ENCODE measurements at regions not wholly inside any gene's neighbourhood (a gene's known extent, or its start where the extent isn't known, plus 50 kb on each side); places are given as distances from the start of the nearest gene placed in this dataset.

DNA sequence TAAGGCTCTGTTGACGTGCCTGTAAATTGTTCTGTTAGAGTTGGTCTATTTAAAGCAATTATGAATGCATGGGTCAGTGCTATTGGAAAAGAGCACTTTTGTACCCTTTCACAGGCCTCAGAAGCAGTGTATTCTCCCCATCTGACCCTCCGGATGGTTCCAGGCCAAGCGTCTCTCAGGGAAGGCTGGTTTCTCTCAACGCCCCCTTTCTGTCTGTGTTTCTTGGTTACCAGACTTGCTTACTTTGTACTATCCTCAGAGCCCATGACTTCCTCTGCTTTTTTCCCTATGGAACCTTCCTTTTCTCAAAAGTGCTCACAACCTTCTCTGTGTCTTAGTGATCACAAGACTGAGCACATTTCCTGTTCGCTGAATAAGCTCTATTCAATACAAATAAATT lies 559.3 kb upstream of the ZFP42 start:
- DNase-seq: no peak

DNA sequence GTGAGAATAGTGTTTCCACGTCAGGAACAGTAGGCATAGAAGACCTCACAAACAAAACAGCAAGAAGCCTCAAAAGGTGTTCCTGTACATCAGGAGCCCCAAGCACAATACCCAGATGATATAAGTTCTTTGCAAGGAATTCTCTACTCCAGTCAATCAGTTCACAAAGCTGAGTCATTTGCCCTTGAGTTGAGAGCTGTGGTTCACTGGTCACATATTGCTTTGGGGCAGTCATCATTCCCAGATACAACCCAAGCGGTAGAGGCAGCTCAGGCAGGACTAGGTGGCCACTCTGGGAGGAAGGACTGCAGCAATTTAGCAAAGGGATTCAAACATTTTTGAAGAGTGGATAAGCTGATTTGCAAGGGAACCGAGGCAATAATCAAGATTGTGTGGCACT lies 551.5 kb upstream of the ZFP42 start:
- DNase-seq: no peak

DNA sequence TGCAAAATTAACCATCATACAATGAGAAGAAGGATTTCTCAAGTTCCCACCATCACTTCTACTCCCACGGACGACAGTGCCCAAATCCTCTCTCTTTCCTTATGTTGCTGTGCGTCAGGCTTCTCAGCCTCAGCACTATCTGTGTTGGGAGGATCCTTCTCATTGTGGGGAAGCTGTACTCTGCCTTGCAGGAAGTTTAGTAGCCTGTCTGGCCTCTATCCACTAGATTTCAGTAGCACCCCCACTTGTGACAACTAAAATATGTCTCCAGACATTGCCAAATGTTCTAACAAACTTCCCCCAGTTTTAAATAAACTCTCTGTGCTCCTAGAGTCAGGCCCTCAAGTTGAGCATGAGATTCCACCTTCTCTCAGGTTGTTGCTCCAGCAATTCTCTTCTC lies 545.9 kb upstream of the ZFP42 start:
- DNase-seq: no peak

DNA sequence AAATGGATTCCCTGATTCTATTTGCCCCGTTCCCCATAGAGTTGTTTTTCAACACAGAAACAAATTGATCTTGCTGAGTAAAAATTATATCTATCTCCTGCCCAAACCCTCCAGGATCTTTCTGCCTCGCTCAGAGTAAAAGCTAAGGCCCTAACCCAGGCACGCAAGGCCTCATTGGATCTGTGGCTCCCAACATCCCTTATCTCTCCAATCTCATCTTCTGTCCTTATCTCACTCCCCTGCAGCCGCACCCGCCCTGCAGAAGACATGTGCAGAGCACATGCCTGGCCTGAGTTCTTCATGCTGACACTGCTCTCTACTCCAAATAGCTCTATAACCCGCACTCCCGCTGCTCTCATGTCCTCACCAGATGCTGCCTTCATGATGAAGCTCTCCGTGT lies 543.8 kb upstream of the ZFP42 start:
- DNase-seq: no peak

DNA sequence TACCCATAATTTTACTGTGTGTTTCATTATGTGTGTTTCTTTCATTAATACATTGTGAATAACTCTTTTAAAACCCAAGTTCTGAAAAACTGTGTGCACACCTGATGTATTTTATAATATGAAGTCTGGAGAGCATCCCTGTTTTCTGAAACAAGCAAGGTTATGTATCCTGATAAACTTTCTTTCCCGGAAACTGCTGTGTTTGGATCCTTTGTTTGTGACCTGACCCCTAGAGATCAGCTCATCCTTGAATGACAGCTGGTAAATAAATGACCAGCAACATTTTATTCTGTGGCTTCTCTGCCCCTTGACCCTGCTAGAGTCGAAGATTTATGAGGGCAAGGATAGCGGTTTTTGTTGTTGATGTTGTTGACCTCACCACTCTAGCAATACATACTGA lies 535.6 kb upstream of the ZFP42 start:
- DNase-seq: no peak

DNA sequence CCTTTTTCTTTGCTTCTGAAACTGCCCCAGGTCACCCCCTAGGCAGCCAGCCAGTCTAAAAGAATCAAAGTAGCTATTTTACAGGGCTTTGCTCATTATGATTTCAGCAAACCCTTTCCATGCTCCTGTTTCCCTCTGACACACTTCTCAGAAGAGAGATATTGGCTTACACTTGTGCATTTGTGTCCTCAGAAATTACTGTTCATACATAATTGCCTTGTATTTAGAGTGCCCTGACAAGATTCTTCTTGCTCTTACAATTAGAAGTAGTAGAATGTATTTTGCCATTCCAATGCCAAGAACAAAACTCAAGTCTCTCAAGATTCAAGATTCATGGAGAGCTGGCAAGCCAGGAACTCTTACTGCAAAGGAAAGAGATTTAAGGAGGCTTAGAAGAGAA lies 531.0 kb upstream of the ZFP42 start:
- DNase-seq: no peak

DNA sequence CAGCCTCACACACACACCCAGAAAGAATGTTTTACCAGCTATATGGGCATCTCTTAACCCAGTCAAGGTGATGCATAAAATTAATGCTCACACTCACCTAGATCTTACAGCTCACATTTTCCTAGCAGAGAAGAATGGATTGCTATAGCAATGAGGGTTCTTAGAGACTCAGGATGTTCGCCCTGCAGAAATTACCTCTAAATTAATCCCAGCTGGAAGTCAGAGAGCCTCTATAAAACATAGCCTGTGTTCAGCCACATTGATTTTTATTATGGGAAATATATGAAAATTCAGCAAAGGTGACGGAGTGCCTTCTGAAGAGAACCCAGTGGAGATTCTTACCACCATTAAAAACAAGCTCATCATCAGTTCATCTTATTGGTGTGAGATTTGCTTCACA lies 528.3 kb upstream of the ZFP42 start:
- no peak for DNase-seq

DNA sequence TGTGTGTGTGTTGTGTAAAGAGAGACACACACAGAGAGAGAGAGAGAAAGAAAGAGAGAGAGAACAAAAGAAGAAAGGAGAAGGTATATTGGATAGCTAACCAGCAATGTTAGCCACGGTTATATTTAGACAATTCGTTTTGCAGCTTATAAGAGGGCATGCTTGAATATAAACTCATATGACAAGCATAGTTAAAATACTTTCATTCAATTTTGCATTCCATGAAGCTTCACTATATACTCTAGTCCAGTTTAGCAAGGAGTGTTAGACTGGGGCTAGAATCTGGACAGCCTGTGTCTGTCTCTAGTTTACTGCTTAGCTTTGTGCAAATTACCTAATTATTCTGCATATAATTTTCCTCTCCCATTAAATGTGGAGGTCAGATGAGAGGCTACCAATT lies 525.9 kb upstream of the ZFP42 start:
- DNase-seq: no peak

DNA sequence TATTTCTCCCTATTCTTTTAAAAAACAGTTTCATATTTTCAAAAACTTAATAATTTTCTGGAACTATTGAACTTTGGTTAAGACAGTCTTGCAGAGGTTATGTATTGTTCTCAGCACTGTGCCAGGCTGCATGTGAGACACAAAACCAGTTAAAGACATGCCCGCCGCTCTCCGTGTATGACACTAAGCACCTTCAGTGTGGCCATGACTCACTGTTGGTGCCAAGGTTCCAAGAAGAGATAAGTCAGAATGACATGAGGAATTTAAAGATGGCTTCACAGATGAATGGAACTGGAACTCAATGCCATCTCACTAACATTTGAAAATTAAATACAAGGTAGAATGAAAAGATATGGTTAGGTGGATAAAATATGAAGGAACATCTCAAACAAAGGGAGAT lies 525.5 kb upstream of the ZFP42 start:
- DNase-seq: no peak

DNA sequence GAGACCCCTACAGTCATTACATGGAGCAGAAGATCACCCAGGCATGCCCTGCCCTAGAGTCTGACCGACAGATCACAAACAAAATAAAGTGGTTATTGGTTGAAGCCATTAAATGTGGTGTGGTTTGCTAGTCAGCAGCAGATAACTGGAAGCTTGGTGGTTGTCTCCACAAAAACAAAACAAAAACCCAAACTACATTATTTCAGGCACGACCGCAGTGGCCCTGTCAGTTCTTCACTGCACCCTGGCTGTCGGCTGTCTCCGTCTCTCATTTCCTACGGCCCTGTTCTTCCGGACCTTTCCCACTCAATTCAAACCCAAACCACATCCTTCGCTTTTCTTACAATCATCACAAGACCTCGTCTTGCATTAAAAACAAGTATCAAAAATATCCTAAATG lies 521.3 kb upstream of the ZFP42 start:
- no peak for DNase-seq

DNA sequence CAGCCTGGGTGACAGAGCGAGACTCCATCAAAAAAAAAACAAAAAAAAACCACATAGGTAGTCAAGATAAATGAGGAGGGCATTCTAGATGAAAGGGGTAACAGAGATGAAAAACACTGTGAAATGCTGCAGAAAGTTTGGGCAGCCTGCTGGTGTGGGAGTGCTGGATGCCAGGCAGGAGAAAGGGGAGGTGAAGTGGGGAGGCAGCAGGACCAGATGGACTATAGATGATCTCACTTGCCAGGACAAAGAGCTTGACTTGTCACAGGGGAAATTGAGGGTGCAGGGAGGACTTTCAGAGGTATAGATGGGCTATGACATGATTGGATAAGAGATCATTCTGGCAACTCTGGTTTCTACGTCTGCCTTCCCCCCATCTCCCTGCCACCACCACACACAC lies 519.7 kb upstream of the ZFP42 start:
- DNase-seq: no peak

DNA sequence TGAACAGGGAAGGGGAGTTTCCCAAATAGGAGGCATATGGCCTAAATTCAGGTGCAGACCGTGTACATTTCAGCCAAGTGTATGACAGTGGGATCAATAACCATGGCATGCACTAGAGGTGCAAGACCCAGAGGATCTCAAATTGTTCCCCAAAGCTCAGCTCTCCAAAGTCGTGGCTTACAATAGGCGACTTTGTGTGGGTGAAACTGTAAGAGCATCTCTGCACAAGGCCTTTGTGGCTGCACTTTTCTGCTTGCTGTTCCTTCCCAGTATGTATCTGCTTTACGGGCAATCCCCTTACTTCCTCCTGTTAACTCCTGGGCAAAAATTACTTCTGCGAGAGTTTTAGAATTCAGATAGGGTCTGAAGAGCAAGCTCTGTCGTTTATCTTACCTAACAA lies 518.3 kb upstream of the ZFP42 start:
- DNase-seq: no peak

DNA sequence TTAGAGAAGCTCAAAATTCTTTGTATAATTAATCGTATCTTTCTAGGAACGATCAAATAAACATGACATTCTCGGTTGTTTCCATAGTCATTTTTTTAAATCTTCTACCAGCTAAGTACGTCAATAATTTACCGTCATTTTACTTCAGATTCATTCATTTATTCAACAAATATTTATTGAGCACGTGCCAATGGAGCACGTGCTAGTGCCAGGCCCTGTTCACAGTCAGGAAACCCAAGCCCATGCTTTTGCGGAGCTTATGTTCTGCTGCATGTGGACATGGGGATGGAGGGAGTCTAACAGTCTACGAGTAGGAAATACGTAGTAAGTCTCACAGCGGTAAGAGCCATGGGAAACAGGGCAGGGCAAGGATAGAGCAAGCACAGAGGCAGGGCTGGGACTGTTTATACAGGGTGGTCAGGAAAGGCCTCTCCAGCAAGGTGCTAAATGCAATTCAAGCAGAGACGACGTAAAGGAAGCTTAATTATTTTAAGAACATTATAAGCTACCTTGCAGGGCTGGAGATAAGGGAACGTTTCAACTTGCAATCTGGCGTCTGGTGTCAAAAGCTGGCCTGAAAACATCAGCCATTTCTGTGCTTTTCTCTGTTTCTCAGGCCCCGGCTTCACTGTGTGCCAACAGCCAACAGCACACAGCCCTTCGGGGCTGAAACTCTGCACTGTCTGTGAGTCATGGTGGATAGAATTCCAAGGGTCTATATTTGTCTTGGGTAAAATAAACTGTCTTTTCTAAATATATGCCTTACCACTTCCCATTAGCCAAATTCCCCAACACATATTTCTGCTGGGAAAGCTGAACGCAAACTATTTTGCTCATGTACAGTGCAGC lies 517.1 kb upstream of the ZFP42 start:
- DNase-seq: no peak

DNA sequence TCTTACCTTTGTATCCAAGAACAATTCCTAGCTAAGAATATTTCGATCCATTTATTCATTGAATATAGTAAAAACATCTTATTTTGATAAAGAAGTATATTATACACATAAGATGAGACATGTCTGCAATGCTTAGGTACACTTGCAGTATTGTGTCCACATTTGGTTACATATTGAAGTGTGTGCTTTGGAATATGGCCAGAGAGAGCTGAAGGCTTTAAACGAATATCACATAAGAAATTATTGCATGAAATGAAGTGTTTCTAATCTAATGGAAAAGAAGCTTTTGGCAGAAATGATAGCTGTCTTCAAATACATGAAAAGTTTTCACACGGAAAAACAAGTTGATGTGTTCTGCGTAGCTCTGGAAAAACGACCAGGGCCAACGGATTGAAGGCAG lies 516.1 kb upstream of the ZFP42 start:
- DNase-seq: no peak

DNA sequence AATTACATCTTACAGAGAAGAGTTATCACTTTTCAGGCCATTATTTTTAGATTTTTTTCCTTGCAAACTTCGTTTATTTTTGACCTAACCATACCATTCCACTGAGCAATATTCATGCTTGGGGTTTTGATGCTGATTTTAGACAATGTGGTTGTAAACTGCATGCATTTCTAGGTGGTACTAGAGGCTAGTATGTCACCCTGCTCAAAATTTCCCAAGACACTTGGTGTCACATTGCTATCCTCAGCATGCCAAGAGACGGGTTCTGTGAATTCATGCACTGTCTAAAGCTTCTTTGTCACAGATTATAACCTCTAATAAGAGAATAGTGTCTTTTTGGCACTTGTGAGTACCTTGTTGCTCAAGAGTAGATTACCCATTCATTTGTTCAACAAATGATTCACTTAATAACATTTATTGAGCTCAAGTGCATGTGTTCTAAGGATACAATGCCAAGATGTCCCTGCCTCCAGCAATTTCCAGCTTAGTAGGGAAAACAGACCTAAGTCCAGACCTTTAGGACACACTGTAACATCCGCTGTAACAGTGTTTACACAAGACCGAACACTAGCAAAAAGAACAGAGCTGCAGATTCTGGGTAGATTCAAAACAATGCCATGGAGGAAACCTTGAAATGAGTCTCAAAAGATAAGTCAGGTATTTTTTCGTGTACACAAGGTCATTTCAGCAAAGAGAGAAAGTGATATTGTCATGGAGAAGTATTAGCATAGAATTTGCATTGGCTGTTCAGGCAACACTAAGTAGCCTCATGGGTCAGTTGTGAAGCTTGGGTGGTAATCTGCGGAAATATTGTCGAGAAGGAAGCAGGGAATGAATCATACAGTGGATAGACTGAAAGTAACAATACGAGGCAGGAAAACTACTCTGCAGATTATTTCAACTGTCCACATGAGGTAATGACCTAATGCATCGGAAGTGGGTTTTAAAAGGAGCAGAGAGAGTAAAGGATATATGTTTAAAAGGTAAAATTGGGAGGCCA lies 515.1 kb upstream of the ZFP42 start:
- no peak for DNase-seq

DNA sequence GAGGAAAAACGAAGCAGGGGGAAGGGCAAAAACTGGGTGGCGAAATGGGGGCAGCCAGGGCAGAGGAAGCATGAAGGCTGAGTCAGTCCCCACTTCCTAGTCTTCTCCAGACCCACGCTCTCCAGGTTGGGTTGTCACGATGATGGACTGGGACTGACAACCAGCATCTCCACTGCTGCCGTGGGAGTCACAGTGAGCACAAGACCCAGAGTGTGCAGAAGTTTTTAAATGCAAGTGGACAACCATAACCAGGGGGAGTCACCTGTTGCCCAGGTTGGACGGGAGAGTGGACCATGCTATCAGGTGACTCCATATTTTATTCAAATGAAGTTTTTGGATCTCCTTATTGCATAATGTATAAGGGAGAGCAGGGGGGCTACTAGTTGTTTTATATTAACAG lies 511.4 kb upstream of the ZFP42 start:
- DNase-seq: no peak

DNA sequence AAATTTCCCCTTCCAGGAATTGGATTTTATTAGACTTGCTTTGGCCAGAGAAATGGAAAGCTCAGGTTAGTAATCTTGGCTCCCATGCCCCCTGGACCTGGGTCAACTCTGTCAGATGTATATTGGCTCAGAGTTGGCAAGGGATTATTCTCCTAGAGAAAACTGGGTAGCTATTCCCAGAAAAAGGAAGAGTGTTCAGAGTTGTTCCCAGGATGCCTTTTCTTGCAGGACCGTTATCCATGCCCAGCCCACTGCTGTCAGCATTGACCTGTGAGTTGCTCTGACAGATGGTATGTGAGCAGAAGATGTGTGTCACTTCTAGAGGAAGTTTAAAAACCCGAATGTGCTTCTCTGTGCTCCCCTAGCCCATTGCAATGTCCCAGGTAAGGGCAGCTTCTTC lies 509.9 kb upstream of the ZFP42 start:
- DNase-seq: no peak

DNA sequence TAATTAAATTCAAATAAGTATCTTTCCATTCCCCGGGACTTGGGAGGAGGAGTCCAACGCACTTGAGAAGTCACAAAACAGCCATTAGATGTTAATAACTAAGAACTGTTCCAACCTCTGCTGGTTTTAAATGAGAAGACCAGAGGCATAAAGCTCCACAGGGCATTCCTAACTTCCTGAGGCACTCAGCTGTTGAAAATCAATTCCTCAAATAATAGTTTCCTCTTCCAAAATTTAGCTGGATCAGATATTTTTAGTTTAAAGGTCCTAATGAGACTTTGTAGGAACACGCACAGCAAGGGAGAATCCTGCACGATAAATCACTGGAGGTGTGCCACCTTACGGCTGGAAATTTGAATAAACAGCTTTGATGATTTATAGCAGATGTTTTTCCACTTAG lies 504.3 kb upstream of the ZFP42 start:
- no peak for DNase-seq

DNA sequence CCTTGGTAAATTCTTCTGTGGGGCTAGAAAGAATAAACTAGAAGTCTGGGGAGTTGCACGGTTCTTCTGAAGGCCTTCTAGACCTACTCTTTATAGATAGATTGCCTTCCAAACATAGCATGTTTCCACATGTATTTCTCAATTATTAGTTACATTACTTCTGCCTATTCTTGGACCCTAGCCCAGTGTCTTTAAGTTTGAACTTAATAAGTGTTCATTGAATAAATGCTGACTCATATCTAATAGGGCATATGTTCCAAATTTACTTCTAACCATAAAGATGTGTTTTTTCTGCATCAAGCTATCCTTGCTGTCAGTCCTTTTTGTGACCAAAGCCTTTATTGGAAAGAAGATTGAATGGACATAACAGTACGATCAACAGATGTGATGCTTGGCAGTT lies 503.6 kb upstream of the ZFP42 start:
- DNase-seq: no peak

DNA sequence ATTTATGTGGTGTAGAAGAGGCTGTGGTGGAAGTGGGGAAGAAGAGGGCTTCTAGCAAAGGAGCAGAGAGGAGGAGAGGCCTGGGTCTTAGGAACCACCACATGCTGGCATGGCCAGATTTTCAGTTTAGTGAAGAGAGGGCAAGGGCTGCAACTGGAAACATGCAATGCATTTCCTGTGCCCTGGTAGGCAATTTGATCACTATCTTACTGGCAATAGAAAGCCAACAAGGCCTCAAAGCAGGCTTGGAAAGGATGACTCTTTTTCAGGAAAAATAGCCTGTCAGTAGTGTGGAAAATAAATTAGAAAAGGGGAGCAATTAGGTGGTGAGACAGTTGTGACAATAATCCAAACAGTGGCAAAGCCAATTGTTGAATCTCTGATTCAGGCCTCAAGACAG lies 501.9 kb upstream of the ZFP42 start:
- DNase-seq: no peak

DNA sequence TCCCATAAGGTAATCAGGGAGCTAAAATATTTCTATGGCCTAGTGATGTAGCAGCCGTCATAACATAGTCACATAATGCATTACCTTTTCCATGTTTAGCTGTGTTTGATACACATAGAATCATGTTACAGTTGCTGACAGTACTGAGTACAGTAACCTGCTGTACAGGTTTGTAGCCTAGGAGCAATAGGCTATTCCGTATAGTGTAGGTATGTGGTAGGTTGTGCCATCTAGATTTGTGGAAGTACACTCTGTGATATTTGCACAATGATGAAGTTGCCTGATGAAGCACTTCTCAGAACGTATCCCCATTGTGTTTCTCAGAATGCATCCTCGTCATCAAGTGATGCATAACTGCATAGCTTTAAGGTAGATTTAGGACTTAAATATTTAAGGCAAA lies 495.6 kb upstream of the ZFP42 start:
- DNase-seq: no peak

DNA sequence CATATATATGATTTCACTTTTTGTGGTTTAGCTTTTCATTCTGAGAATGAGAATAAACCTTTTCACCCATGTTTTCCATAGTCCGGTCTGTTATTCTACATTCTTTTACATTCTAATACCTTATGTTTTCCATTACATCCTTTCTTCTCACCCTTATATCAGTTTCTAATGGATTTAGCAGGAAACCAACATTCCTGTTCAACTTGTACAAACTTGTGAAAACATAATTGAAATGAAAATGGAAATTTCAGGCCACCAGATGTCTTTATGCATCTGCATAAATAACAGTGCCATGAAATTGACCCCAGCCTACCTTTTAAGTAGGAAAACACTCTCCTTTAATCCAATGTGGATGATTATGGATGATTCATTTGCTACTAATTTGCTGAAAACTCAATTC lies 494.8 kb upstream of the ZFP42 start:
- DNase-seq: no peak

DNA sequence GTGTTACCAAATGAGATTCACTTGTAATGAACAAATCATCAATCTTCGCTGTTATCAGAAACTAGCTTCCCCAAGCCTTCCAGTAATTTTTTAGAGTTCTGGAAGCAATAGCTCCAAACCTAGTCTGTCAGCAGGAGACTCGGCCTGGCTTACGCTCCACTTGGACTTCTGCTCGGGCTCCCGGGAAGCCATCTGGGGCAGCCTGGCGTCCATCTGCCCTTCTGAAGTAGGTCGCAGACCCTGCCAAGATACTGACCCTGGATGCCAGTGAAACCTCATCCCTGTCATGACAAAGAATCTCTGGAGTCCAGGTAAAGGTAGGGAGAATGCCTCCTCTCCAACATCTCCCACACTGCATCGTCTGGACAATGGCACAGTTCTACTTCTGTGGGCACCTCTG lies 493.8 kb upstream of the ZFP42 start:
- DNase-seq: no peak

Data from CD4-positive, alpha-beta T cell treated with Interleukin-17A for 1 hour (primary cell).